Rectal smooth muscle tissue (tissue), 1 donor: ENCODE measurements at regions not wholly inside any gene's neighbourhood (a gene's known extent, or its start where the extent isn't known, plus 50 kb on each side); places are given as distances from the start of the nearest gene placed in this dataset.

Experiments
- H3K27ac ChIP-seq: one replicate; pipeline ENCODE4 v1.7.0; 2013; ENCODE audit warnings: low read depth, low read length, inconsistent platforms
- H3K27me3 ChIP-seq: one replicate; pipeline ENCODE4 v1.7.0; 2013; ENCODE audit warnings: low read length; ENCODE audit not compliant: control insufficient read depth, insufficient read depth
- H3K36me3 ChIP-seq: one replicate; pipeline ENCODE4 v1.7.0; 2013; ENCODE audit warnings: low read length; ENCODE audit not compliant: control insufficient read depth, insufficient read depth
- H3K4me1 ChIP-seq: one replicate; pipeline ENCODE4 v1.7.0; 2013; ENCODE audit warnings: low read length; ENCODE audit not compliant: control insufficient read depth, insufficient read depth
- H3K4me3 ChIP-seq: one replicate; pipeline ENCODE4 v1.7.0; 2013; ENCODE audit warnings: low read length
- H3K9ac ChIP-seq: one replicate; pipeline ENCODE4 v1.7.0; 2013; ENCODE audit warnings: low read length

DNA sequence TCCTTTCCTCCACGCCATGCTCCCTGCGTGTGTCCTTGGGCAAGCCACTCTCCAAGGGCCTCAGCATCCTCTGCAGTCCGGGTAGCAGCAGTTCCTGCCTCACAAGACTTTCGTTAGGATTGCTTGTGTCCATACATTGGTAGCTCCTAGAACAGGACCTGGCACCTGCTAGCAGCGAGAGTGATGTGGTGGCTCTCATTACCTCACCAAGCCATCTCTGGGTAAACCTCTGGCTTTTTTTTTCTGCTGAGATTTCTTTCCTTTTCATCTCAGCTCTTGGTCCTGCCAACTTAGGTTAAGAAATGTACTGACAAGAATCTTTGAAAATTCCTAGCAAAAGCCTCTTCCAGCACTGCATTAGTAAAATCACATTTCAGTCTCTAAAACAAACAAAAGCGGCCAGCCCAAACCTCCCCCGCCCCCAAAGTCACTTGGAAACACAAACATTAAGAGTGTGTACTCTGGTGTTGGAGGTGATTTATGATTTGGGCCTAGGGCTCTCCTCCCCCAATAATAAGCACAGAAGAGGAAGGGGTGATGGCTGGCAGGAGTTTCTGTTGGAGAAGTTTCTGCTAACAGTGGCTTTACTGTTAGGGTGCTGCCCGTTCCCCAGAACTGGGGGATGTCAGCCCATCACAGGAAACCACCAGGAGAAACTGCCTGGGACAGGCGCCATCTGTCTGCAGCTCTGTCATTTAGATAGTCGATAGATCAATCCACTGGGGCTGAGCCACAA, 199.2 kb downstream of the CD83 start:
- no peak overlapping the region for H3K4me3 ChIP-seq
- H3K36me3 ChIP-seq, result no peaks in the 10 kb centered on the region
- no peak overlapping the region for H3K27ac ChIP-seq
- no peak overlapping the region for H3K9ac ChIP-seq
- no peaks in the 10 kb centered on the region for H3K4me1 ChIP-seq
- no peaks in the 10 kb centered on the region for H3K27me3 ChIP-seq

DNA sequence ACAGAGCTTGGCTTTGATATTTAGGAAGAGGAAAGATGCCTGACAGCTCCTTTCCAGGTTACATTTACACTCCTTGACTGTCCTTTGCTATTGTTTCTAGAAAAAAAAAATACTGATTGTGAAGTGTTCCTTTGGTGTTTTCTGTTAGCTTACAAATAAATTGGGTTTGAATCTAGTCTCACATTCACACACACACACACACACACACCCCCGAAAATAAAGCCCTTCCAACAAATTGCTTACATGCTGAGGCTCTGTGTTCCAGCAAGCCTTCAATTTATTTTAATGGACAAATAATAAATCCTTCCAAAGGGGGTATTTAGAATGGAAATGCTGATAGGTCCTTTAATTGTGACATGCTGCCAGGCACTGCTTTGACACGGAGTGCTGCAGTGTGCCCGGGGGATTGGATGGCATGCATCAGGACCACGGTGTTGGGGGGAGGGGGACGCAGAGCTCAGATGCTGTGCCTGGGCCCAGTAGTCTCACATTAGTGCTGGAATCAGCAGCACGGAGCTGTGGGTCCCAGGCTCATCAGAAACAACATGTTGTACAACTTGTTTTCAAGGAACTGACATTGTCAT, 199.9 kb downstream of the CD83 start:
- Histone ChIP-seq H3K4me3 (no peak overlapping the region), H3K4me1 (no peaks in the 10 kb centered on the region), H3K27ac (no peak overlapping the region), H3K27me3 (no peaks in the 10 kb centered on the region), H3K9ac (no peak overlapping the region), H3K36me3 (no peaks in the 10 kb centered on the region)

DNA sequence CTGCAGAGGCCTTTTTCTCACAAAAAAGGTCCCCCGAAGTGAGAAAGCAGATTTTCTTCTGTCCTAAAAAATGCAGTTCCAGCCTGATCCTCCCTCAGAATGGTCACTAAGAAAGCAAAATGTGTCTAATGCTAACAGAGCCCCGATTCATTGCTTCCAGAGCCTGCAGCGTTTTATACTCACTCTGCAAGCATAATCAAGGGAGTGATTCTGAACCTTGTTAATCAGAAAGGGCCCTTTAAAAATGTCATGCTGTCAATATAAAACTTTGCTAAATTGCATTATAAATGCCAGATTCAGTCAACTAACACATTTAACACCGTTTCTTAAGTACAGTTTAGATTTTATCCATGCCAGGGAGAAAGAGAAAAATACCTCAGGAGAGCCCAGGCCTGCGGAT, 202.8 kb downstream of the CD83 start:
- H3K4me3 ChIP-seq, result no peak overlapping the region
- H3K36me3 ChIP-seq, result no peaks in the 10 kb centered on the region
- H3K27me3 ChIP-seq, result no peaks in the 10 kb centered on the region
- no peak overlapping the region for H3K9ac ChIP-seq
- H3K4me1 ChIP-seq, result no peaks in the 10 kb centered on the region
- H3K27ac ChIP-seq, result no peak overlapping the region

DNA sequence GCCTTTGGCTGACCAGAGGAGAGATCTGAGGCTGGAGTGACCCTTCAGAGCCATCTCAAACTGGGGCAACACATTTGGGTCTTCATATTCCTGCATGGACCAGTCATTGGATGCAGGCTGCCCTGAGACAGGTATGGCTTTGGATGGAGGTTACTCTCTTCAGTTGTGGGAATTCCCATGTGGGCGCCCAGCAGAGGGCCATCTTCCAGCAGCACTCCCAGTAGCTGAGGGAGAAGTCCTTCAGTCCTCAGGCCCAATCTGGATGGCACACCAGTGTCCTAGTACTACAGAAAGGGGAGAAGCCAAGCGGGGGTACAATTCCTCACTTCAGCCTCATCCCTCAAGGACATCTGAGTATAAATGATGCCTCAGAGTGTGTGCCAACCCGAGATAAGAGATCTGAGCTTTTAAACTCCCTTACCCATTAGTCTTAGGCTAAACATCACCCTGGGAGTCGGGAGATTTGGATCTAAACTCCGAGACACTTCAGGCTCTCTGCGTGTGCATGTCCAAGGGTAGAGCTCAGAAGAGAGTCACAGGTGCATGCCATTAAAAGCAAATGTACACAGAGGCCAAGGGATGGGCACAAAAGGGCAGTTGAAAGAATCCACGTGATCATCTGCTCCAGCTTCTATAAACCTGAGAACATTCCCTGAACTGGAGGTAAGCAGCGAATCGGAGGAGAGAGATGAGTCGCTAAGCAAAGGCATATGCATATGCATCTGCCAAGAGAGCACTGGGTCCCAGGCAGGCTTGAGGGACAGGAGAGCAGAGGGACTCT, 204.6 kb downstream of the CD83 start:
- H3K9ac ChIP-seq, result no peak overlapping the region
- H3K27ac ChIP-seq, result no peak overlapping the region
- H3K4me1 ChIP-seq, result no peaks in the 10 kb centered on the region
- H3K4me3 ChIP-seq, result no peak overlapping the region
- H3K27me3 ChIP-seq, result no peaks in the 10 kb centered on the region
- no peaks in the 10 kb centered on the region for H3K36me3 ChIP-seq

DNA sequence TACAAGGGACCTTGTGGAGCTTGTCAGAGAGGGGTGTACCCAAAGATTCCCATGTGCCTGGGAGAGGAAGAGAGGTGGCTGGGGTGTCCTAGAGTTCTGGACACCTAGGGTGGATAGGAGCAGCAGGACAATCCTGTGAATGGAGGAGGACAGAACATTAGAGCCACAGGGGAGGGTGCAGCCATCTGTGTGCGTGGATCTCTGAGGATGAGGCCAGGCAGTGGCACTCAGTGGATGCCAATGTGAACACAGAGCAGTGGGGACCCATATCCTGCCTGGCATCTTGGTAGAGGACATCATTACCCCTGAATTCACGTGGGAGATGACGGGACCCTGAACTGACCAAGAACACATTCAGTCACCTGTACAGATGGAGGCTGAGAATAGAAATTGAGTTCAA, 205.3 kb downstream of the CD83 start:
- no peaks in the 10 kb centered on the region for H3K4me1 ChIP-seq
- H3K27ac ChIP-seq, result no peak overlapping the region
- no peak overlapping the region for H3K4me3 ChIP-seq
- no peaks in the 10 kb centered on the region for H3K27me3 ChIP-seq
- H3K9ac ChIP-seq, result no peak overlapping the region
- H3K36me3 ChIP-seq, result no peaks in the 10 kb centered on the region

DNA sequence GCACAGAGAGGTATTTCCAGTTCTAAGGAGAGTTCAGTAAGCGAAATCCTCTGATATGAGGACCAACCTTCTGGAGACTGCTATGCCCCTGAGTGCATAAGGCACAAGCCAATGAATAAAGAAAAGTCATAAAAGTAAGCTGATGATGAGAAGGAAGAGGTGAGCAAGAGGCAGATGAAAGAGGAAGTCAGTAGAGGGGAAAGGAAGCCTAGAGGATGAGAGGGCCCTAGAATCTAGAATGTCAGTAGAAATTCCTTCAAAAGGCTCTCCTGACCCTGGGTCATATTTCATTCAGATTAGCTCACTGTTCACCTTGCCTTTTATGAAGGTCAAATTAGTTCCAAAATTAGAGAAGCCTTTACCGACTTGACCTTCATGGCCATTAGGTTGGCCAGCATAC, 209.2 kb downstream of the CD83 start:
- no peak overlapping the region for H3K4me3 ChIP-seq
- no peak overlapping the region for H3K9ac ChIP-seq
- no peaks in the 10 kb centered on the region for H3K4me1 ChIP-seq
- no peaks in the 10 kb centered on the region for H3K27me3 ChIP-seq
- H3K36me3 ChIP-seq, result no peaks in the 10 kb centered on the region
- no peak overlapping the region for H3K27ac ChIP-seq

DNA sequence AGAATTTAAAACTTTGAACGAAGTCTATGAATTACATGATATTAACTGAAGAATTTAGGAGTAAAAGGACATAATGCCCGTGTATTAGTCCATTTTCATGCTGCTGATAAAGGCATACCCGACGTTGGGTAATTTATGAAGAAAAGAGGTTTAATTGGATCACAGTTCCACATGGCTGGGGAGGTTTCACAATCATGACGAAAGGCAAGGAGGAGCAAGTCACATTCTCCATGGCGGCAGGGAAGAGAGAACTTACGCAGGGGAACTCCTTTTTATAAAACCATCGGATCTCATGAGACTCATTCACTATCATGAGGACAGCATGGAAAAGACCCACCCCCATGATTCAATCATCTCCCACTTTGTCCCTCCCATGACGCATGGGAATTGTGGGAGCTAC, 210.6 kb downstream of the CD83 start:
- no peak overlapping the region for H3K4me3 ChIP-seq
- no peaks in the 10 kb centered on the region for H3K4me1 ChIP-seq
- H3K27me3 ChIP-seq, result no peaks in the 10 kb centered on the region
- H3K9ac ChIP-seq, result no peak overlapping the region
- no peaks in the 10 kb centered on the region for H3K36me3 ChIP-seq
- no peak overlapping the region for H3K27ac ChIP-seq

DNA sequence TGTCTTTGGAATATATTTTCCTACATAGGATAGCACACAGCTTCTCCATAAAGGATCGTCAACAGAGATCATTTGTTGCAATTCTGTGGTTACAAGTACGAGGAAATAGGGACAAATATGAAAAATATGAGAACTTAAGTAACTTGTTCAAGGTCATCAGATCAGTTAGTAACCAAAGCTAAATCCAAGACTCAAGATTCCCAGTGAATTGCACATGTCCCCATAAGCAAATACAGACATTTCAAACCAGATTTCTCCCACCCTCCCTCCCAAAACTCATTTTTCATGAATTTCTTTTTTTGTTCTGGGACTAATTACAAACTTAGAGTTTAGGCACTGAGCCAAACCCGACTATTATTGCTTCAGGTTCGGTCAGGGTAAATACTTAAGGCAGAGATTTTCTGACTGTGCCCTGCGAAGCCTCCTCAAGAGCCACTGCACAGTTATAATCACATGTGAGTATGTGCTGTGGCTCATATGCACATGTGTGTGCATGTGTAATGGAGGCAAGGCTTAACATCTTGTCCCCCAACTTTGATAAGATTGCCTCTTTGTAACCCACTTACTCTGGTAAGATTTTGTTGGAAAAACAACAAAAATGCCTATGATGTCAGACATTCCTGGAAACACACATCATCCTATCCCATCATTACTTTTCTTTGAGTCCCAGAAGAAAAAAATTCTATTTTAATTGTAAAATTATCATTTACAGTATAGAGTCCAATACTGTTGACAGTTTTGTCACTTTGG, 216.2 kb downstream of the CD83 start:
- Histone ChIP-seq H3K9ac (no peak overlapping the region), H3K36me3 (no peaks in the 10 kb centered on the region), H3K27me3 (no peaks in the 10 kb centered on the region), H3K27ac (no peak overlapping the region), H3K4me3 (no peak overlapping the region), H3K4me1 (no peaks in the 10 kb centered on the region)

DNA sequence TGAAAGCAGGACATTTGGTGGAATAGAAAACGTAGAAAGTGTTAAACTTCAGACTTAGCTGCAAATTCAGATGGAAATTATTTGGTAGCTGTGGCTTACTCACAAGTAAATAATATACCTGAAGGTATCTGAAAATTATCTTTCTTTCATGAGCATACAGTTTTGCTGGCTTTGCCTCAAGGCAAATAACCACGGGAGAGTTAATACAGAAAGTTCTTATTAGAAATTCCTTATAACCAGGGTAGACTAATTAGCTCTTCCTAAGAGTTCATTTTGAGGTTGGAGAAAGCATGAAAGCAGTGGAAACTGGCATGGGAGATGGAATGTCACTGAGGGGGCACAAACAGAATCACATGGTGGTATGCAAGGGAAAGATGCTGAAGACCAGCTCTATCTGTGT, 217.5 kb downstream of the CD83 start:
- no peaks in the 10 kb centered on the region for H3K36me3 ChIP-seq
- H3K9ac ChIP-seq, result no peak overlapping the region
- H3K27me3 ChIP-seq, result no peaks in the 10 kb centered on the region
- no peak overlapping the region for H3K4me3 ChIP-seq
- H3K4me1 ChIP-seq, result no peaks in the 10 kb centered on the region
- H3K27ac ChIP-seq, result no peak overlapping the region

DNA sequence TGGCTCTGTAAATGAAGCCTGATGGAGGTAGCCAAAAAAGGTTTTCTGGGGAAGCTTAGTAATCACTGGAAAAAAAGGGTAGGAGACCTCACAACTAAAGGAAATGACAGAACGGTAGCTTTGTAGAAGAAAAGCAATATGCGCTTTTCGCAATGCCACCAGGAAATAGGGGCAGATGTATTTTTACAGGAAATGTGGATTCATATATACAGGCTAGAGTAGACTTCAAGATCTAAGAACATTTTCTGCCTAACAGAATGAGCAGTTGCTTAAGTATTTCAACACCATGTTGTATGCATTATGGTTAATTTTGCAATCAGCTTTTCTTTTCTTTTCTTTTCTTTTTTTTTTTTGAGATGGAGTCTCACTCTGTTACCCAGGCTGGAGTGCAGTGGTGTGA, 219.6 kb downstream of the CD83 start:
- H3K27ac ChIP-seq, result no peak overlapping the region
- no peaks in the 10 kb centered on the region for H3K4me1 ChIP-seq
- no peak overlapping the region for H3K4me3 ChIP-seq
- H3K9ac ChIP-seq, result no peak overlapping the region
- H3K27me3 ChIP-seq, result no peaks in the 10 kb centered on the region
- no peaks in the 10 kb centered on the region for H3K36me3 ChIP-seq

DNA sequence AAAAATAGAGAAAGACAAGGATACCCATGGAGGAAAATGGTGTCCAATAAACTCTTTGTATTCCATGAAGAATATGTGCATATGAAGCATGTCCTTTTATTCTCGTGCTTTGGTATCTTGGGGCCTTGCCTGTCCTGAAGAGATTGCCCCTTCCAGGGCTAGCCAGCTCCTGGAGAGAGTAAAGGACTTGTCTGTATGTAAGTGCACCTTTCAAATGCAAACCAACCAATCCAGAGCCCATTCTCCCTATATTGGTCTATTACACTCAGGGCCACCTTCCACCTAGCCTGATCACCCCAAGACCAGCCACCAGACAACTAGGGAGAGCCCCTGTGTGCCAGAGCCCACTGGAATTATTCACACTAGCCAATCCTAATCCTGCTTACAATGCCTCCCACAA, 221.6 kb downstream of the CD83 start:
- H3K36me3 ChIP-seq, result no peaks in the 10 kb centered on the region
- no peak overlapping the region for H3K9ac ChIP-seq
- no peaks in the 10 kb centered on the region for H3K4me1 ChIP-seq
- H3K27me3 ChIP-seq, result no peaks in the 10 kb centered on the region
- H3K27ac ChIP-seq, result no peak overlapping the region
- H3K4me3 ChIP-seq, result no peak overlapping the region
